ENCODE measurements at regions not wholly inside any gene's neighbourhood (a gene's known extent, or its start where the extent isn't known, plus 50 kb on each side); places are given as distances from the start of the nearest gene placed in this dataset.

DNA sequence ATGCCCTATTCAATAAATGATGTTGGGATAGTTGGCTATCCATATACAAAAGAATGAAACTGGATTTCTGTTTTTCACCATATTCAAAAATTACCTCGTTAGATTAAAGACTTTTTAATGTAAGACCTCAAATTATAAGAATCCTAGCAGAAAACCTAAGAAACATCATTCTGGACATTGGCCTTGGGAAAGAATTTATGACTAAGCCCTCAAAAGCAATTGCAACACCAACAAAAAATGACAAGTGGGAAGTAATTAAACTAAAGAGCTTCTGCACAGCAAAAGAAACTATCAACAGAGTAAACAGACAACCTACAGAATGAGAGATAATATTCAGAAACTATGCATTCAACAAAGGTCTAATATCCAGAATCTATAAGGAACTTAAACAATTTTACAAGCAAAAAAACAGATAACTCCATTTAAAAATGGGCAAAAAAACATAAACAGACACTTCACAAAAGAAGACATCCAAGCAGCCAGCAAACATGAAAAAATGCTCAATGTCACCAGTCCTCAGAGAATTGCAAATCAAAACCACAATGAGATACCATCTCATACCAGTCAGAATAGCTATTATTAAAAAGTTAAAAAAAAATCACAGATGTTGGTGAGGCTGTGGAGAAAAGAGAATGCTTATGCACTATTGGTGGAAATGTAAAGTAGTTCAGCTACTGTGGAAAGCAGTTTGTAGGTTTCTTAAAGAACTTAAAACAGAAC is 309.8 kb downstream of the AHR start:
- DNase-seq (ENCODE audit: low read depth) = no peak

GRCh38 chr7:17611611-17612010 is 313.2 kb downstream of the AHR start:
- DNase-seq (ENCODE audit: low read depth) = no peak

GRCh38 chr7:17613338-17614041 is 315.0 kb downstream of the AHR start:
- DNase-seq (ENCODE audit: low read depth) = no peak

- no peak for DNase-seq (ENCODE audit: low read depth)
Measured at GRCh38 chr7:17617380-17617779, 318.9 kb downstream of the AHR start.

GRCh38 chr7:17617857-17618651 is 319.6 kb downstream of the AHR start:
- no peak for DNase-seq (ENCODE audit: low read depth)

DNA sequence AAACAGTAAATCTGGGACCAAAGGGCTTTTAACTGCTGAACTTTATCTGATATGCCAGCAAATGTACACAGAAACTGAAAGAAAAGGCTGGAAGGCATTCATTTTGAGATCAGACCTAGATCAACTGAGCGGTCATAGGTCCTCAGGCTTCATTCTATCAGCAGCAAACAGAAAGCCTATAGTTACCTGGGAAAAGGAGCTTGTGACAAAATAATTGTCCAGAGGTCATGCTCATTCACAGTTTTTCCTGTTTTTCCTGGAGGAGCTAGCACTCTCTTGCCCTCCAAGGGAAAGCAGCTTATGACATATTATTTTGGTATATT is 320.2 kb downstream of the AHR start:
- no peak for DNase-seq (ENCODE audit: low read depth)

DNA sequence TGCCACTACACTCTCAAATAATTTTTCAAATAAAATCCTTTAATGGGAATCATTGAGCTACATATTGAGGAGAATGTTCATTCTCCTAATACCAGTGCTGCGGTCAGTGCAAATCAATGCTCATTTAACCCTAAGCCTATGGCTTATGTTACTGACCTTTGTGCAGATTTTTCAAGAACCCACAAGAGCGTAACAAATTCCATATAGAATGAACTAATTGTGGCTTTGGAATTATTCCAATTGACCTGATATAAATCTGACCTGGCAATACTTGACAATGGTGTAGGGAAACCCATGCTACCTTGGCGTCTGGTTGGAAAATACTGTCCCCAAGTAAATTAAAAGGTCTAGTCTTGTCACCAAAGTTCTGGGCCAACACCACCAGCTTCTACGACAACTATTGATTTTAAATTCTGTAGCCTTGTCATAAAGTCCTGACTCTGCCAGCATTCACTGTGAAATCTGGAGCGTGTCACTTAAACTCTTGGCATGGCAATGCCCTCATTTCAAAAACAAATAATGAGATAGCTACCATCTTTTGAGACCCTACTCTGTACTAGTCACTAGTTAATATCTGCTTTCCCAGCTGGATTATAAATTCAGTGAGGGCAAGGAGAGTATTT is 320.9 kb downstream of the AHR start:
- DNase-seq (ENCODE audit: low read depth) = no peak

DNA sequence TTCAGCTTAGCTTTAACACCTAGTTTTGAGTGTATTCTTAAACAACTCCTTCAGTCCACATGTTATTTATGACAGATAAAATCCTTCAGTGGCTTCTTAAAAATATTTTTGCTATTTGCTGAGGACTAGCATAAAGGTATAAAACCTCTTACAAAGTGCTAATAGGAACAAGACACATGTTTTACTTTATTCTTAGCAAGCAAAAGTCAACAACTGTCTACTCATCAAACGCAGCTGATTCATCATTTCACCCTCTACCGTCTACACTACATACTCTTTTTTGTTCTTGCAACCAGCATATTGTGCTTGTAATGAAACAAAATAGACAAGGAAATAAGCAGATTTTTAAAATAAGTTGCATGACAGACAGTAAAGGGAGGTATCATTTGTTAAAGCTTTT is 319.7 kb downstream of the SNX13 start:
- DNase-seq (ENCODE audit: low read depth) = no peak

DNA sequence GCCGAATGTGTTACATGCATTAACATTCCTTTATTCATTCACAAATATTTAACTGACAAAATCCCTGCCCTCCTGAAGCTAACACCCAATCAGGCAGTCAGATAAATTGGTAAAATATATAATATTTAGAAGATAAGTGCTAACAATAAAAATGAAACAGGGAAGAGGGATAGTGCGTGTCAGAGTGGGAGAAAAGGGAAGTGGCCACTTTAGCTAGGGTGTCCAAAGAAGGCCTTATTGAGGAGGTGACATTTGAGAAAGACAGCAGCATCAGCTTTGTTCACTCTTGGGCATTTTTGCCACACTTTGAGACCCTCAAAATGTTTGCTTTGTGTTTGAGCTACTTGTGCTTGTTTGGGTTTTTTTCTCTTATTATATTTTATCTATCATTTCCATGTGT is 317.8 kb downstream of the SNX13 start:
- no peak for DNase-seq (ENCODE audit: low read depth)

DNA sequence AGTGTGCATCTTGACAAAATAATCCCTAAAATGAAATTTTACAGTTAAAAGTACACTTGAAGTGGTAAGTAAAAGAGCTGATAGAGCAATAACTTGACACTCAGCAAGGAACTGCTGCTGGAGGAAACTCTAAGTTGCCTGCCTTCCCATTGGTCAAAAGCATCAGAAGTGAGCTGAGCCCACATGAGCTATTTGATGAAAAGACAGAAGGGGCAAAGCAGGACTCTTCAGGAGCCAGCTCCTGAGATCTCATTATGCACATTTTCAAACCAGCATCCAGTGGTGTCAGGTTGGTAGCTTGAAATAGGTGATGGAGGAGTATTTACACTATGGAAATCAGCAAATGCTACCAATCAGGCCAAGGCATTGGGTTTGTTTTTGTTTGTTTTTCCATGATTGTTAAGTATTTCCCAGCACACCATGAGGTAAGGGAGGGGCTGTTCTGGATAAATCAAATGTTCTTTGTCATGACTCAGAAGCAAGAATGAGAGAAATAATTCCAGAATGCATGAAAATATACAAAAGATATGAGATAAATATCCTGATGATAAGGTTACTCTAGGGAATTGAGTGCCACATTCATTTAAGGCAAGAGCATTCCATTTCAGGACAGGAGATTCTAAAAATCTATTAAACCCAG is 316.6 kb downstream of the SNX13 start:
- DNase-seq (ENCODE audit: low read depth) = no peak

DNA sequence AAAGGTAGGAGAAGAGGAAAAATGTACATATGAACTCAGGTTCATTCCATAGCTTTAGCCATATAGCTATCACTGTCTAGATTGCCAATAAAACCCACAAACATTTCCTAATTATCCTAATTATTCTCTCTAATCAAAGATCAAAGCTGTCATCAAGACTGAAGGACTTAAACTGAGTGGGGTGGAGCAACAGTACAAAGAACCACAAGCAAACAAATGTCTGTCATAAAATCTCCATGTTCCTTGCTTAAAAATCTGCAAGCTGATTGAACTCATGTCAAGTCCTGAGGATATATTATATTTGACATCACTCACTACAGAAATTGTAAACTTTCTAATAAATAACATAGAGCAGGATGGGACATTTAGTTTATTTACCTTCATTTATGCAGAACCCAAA is 315.9 kb downstream of the SNX13 start:
- DNase-seq (ENCODE audit: low read depth) = no peak

- DNase-seq (ENCODE audit: low read depth) = no peak
Measured at GRCh38 chr7:17625043-17625442, 315.3 kb downstream of the SNX13 start.

- DNase-seq (ENCODE audit: low read depth) = no peak
Measured at GRCh38 chr7:17626235-17626634, 314.1 kb downstream of the SNX13 start.

DNA sequence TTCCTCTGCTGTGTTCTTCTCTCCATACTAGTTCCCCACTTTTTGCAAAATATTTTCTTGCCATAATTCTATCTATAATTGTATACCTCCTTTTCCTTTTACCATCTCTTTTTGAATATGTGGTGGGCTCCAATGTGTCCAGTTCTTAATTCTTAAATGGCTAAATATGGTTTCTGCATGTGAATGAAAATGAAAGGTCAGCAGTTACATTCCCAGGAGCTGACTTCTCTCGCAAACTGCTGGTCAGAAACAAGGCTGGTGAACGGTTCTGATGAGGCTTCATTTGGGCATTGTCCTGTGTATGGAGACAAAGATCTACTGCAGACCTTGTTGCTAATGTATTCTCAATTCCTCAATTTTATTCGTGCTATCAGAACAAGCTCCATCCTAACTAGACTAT is 309.2 kb downstream of the SNX13 start:
- no peak for DNase-seq (ENCODE audit: low read depth)

- DNase-seq (ENCODE audit: low read depth) = no peak
Measured at GRCh38 chr7:17632384-17632783, 307.9 kb downstream of the SNX13 start.

- no peak for DNase-seq (ENCODE audit: low read depth)
Measured at GRCh38 chr7:17633067-17633466, 307.2 kb downstream of the SNX13 start.

- no peak for DNase-seq (ENCODE audit: low read depth)
Measured at GRCh38 chr7:17638727-17639126, 301.6 kb downstream of the SNX13 start.

GRCh38 chr7:17640730-17641377 is 299.4 kb downstream of the SNX13 start:
- no peak for DNase-seq (ENCODE audit: low read depth)

GRCh38 chr7:17645500-17645899 is 294.8 kb downstream of the SNX13 start:
- DNase-seq (ENCODE audit: low read depth) = no peak

DNA sequence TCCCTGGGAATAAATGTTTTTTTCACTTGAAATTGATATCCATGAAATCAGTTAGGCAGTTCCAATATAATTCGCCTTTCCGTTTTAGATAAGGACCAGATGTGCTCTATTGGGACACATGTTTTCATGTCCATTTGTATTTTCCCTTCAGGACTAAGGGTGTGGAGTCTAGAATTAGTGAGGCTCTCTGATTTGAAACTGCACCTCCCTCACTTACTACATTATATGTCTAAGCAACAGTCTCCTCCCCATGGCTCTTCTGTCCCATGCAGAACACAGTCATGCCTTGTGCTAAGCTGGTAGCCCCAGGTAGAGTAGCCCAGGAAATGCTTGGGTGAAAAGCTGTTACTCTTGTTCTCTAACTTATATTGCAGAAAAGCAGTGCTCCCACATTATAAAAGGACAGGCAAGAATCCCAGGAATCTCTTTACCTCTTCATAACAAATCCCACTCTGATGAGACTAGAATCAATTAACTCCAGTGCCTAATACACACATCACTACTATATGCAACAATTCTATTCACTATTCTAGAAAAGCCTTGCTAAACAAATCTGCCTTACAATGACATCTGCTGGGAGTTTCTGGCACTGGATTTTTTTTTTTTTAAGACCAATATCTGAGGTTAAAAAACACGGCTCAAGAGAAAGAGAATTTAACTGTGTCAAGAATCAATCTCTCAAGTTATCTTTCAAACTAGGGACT is 293.9 kb downstream of the SNX13 start:
- DNase-seq (ENCODE audit: low read depth) = no peak

GRCh38 chr7:17651341-17651740 is 289.0 kb downstream of the SNX13 start:
- no peak for DNase-seq (ENCODE audit: low read depth)

Measured in CMK (cell line).